Neural crest cell (in vitro differentiated cells): ENCODE measurements at regions not wholly inside any gene's neighbourhood (a gene's known extent, or its start where the extent isn't known, plus 50 kb on each side); places are given as distances from the start of the nearest gene placed in this dataset.

Experiments
- DNase-seq: peaks from one replicate; pipeline ENCODE4 v3.0.0; 2021; ENCODE audit warnings: low read depth, mixed read lengths, low spot score
- H3K27ac Mint-ChIP-seq: one replicate; pipeline ENCODE4 v1.8.0; 2021; ENCODE audit warnings: mild to moderate bottlenecking, mixed read lengths; ENCODE audit not compliant: unreplicated experiment
- H3K27me3 Mint-ChIP-seq: 2 replicates; pipeline ENCODE4 v1.8.0; 2021; ENCODE audit warnings: low read depth, mild to moderate bottlenecking, mixed read lengths
- H3K36me3 Mint-ChIP-seq: 2 replicates; pipeline ENCODE4 v1.8.0; 2021; ENCODE audit warnings: low read depth, mild to moderate bottlenecking, mixed read lengths
- H3K4me1 Mint-ChIP-seq: 2 replicates; pipeline ENCODE4 v1.8.0; 2021; ENCODE audit warnings: mixed read lengths
- H3K4me3 Mint-ChIP-seq: one replicate; pipeline ENCODE4 v1.8.0; 2021; ENCODE audit warnings: mild to moderate bottlenecking, mixed read lengths
- H3K9me3 Mint-ChIP-seq: 2 replicates; pipeline ENCODE4 v1.8.0; 2021; ENCODE audit warnings: mixed read lengths
- TF ChIP-seq, protein P1 (sequence below): fragments of 200-600 bp; sonication (generic); conservative IDR thresholded peaks from 2 replicates; pipeline ENCODE4 v1.5.0; 2021; ENCODE audit warnings: antibody characterized with exemption, mild to moderate bottlenecking

DNA sequence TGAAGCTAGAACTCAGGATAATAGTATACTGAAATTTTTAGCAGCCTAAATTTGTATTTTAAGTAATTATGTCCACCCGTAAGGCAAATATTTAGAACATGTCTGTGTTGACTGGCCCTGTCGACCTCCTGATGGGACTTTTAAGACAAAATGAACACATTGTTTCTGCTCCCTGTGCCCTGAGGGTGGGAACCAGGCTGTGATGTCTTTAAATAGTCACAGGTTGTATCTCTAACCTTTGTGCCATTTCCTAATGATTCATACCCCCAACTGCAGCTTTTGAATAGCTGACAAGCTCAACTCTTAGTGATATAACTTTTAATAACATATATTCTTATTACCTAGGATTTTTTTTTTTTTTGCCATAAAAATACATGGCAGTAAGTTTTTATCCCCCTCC, 494.9 kb upstream of the AKR1E2 start:
- H3K4me3 Mint-ChIP-seq: no peak overlapping the region
- no peaks in the 10 kb centered on the region for H3K36me3 Mint-ChIP-seq
- H3K9me3 Mint-ChIP-seq: no peaks in the 10 kb centered on the region
- TF ChIP-seq, protein P1, sequence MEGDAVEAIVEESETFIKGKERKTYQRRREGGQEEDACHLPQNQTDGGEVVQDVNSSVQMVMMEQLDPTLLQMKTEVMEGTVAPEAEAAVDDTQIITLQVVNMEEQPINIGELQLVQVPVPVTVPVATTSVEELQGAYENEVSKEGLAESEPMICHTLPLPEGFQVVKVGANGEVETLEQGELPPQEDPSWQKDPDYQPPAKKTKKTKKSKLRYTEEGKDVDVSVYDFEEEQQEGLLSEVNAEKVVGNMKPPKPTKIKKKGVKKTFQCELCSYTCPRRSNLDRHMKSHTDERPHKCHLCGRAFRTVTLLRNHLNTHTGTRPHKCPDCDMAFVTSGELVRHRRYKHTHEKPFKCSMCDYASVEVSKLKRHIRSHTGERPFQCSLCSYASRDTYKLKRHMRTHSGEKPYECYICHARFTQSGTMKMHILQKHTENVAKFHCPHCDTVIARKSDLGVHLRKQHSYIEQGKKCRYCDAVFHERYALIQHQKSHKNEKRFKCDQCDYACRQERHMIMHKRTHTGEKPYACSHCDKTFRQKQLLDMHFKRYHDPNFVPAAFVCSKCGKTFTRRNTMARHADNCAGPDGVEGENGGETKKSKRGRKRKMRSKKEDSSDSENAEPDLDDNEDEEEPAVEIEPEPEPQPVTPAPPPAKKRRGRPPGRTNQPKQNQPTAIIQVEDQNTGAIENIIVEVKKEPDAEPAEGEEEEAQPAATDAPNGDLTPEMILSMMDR: no peak
- DNase-seq: no peak
- H3K4me1 Mint-ChIP-seq: peaks cover 4% of the 10 kb centered on the region
- H3K27ac Mint-ChIP-seq: no peak overlapping the region
- no peaks in the 10 kb centered on the region for H3K27me3 Mint-ChIP-seq

DNA sequence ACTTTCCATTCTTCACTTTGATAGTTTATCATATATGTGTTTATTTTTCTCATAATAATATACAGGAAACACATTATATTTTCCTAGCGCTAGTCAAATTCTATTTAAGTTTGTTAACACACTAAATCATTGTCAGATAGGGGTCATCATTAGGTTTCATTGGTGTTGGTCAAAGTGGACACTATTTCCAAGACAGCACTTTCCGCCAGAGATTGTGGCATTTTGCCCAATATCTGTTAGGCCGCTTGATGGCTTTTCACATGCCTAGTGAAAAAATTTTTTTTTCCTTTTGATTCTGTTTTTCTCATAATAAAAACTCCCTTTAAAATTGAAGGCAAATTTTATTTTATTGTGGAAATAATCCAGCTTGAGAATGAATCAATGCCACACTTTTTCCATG, 495.4 kb upstream of the AKR1E2 start:
- no peak for DNase-seq
- no peak overlapping the region for H3K27ac Mint-ChIP-seq
- no peak overlapping the region for H3K4me3 Mint-ChIP-seq
- TF ChIP-seq, protein P1: no peak
- H3K27me3 Mint-ChIP-seq: no peaks in the 10 kb centered on the region
- H3K4me1 Mint-ChIP-seq: peaks cover 4% of the 10 kb centered on the region
- no peaks in the 10 kb centered on the region for H3K9me3 Mint-ChIP-seq
- no peaks in the 10 kb centered on the region for H3K36me3 Mint-ChIP-seq

DNA sequence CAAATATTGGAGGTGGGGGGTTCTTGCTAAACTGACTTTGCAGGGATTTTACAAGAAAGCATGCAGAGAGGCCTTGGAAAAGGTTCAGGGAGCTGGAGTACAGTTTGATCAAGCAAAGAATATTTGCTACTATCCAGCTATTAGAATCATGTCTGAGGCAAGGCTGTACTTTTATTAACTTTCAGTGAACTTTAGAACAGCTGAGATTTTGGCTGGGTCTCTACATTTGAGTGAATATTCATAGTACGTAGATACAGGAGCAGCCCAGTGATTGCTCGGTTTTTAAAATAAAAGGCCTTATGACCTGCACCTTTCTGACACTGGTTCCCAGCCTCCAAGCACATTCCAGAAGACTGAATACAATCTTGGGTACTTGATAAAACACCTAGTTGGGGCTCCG, 496.8 kb upstream of the AKR1E2 start:
- no peak overlapping the region for H3K4me3 Mint-ChIP-seq
- DNase-seq: no peak
- H3K27me3 Mint-ChIP-seq: no peaks in the 10 kb centered on the region
- TF ChIP-seq, protein P1: no peak
- H3K36me3 Mint-ChIP-seq: no peaks in the 10 kb centered on the region
- no peaks in the 10 kb centered on the region for H3K9me3 Mint-ChIP-seq
- H3K4me1 Mint-ChIP-seq: peaks cover 4% of the 10 kb centered on the region
- no peak overlapping the region for H3K27ac Mint-ChIP-seq

DNA sequence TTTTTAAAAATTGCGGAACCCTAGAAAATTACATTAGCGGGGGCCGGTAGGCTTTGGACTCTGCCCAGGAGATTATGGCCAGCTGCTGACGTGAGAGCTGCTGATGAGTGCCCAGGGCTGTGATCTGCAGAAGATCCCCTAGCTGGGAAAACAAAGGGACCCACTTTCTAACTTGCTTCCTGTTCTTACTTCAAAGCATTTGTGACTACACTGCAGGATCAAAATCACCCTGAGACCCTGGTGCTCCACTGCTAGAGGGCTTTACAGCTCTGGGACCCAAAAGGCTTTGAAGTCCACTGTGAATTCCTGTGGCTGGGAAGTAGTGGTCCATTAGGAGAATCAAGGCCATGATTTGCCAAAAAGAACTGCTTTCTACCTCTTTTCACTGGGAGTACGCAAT, 499.4 kb upstream of the AKR1E2 start:
- Mint-ChIP-seq H3K4me1 (peaks cover 4% of the 10 kb centered on the region), H3K9me3 (no peaks in the 10 kb centered on the region), H3K4me3 (no peak overlapping the region), H3K36me3 (no peaks in the 10 kb centered on the region), H3K27ac (no peak overlapping the region), H3K27me3 (no peaks in the 10 kb centered on the region)
- DNase-seq: no peak
- TF ChIP-seq, protein P1: no peak

DNA sequence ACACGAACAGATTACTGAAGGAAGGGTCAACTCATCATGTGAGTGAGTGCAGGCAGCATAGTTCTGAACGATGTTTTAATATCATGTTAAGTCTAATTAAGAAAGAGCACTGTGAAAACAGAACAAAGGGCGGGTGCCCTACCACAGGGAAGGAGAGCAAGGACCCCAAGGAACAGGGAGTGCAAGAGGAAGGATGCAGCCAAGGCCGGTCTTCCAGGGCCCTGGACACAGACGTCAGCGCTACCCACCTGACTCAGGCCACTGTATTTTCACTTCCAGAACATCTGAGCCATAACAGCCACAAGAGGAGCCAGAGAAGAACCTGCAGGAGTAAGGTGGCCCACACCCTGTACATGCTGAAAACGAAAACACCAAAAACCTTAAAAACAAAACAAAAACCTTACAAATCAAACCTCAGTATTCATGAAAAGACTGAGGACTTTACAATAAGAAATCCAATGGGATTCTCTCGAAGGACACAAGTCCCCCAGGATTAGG, 506.1 kb upstream of the AKR1E2 start:
- no peaks in the 10 kb centered on the region for H3K9me3 Mint-ChIP-seq
- H3K27ac Mint-ChIP-seq: no peak overlapping the region
- TF ChIP-seq, protein P1: no peak
- no peaks in the 10 kb centered on the region for H3K36me3 Mint-ChIP-seq
- H3K4me1 Mint-ChIP-seq: peaks cover 19% of the 10 kb centered on the region
- H3K27me3 Mint-ChIP-seq: no peaks in the 10 kb centered on the region
- no peak for DNase-seq
- no peak overlapping the region for H3K4me3 Mint-ChIP-seq
